ENCODE measurements at regions not wholly inside any gene's neighbourhood (a gene's known extent, or its start where the extent isn't known, plus 50 kb on each side); places are given as distances from the start of the nearest gene placed in this dataset.

- TF ChIP-seq CTCF (IDR thresholded peaks at IDR 0.05) (no peak), ZFX (IDR thresholded peaks at IDR 0.05; ENCODE audit: borderline replicate concordance) (no peak)
These were observed 617.4 kb downstream of the KCTD16 start for GRCh38 chr5:144788046-144788445.

Data from 22Rv1 (cell line).